WI38 (cell line): ENCODE measurements at regions not wholly inside any gene's neighbourhood (a gene's known extent, or its start where the extent isn't known, plus 50 kb on each side); places are given as distances from the start of the nearest gene placed in this dataset.

Source experiments
- H3K4me3 ChIP-seq: 2 replicates; pipeline ENCODE4 v1.5.1; 2011; ENCODE audit warnings: low read depth, mild to moderate bottlenecking, control low read depth, low read length
- TF ChIP-seq, protein P1 (sequence below): IDR thresholded peaks from 2 replicates; pipeline ENCODE4 v1.5.1; 2012; ENCODE audit warnings: low read depth, mild to moderate bottlenecking, control low read depth, low read length

DNA sequence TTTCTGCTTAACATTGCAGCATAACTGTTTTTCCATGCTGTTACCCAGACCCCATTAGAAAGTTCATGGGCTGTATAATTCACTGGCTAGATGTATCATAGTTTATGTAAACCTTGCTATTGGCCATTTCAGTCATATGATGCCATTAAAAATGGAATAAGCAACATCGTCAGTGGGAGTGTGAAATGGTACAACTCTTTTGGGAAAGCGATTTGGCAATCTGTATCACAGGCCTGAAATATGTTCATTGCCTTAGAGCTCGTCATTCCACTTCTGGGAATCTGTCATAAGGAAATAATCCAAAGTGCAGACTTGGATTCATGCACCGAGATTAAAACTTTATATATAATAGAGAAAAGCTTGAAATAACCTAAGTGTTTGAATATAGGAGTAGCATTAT lies 77.9 kb upstream of the KLF4 start:
- H3K4me3 ChIP-seq: no peak overlapping the region
- TF ChIP-seq, protein P1, sequence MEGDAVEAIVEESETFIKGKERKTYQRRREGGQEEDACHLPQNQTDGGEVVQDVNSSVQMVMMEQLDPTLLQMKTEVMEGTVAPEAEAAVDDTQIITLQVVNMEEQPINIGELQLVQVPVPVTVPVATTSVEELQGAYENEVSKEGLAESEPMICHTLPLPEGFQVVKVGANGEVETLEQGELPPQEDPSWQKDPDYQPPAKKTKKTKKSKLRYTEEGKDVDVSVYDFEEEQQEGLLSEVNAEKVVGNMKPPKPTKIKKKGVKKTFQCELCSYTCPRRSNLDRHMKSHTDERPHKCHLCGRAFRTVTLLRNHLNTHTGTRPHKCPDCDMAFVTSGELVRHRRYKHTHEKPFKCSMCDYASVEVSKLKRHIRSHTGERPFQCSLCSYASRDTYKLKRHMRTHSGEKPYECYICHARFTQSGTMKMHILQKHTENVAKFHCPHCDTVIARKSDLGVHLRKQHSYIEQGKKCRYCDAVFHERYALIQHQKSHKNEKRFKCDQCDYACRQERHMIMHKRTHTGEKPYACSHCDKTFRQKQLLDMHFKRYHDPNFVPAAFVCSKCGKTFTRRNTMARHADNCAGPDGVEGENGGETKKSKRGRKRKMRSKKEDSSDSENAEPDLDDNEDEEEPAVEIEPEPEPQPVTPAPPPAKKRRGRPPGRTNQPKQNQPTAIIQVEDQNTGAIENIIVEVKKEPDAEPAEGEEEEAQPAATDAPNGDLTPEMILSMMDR: no peak

DNA sequence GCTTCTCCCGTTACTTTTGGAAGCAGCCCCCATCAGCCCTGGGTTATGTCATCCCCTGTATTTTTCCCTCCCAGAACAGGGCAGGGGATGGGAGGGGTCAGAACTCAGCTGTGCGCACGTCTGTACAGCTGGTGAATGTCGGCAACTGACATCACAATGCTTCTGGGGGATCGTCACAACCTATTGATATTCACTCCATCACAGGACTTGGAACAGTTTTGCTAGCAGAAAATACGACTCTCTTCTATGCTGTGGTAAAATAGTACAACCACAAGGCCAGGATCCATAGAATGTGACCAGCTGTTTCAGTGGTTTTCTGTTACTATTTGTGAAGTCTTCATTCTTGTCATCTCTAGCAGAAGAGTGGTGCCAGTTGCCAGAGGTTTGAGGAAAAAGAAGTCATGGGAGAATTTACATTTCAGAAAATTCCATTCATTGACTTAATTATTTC lies 77.1 kb upstream of the KLF4 start:
- no peak overlapping the region for H3K4me3 ChIP-seq
- TF ChIP-seq, protein P1: no peak

DNA sequence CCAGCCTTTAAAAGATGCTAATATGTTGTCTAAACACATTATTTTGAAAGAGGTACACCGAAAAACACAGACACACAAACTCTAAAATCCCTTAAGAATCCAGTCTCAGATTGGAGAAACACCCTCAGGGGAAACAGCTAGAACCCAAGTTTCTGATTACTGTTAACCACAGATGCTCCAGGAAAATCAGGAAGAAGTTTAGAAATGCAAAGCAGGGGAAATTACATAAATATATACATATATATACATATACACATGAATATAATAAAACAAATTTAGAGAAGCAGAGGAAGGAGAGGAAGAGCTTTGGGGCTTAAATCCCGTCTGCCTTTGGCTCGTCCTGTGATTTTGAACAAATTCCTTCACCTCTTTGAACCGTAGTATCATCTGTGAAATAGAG lies 73.2 kb upstream of the KLF4 start:
- H3K4me3 ChIP-seq: no peak overlapping the region
- TF ChIP-seq, protein P1: no peak

DNA sequence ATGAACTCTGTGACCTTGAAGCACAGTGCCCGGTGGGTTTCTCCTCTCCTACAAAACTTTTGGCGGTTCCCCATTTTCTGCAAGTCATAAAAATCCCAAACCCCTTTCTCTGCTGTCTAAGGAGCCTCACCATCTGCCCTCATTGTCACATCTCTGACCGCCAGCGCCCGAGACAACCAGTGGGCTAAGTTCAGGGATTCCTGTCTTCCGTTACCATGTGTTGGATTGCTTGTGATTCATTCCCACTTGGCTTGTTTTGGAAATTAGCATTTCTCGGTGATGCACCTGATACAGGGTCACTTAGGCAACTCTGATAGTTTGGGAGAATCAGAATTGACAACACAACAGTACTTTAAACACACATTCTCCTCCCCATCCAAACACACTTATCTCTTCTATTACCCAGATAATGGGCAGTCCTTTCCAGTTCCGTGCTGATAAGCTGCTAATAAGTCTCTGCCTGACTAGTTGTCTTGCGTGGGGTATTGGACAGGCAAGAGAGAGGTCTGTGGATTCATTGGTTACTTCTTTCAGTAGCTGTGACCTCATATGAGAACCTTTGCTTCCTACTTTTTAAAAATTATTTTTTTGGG lies 70.0 kb upstream of the KLF4 start:
- TF ChIP-seq, protein P1: no peak
- no peak overlapping the region for H3K4me3 ChIP-seq

DNA sequence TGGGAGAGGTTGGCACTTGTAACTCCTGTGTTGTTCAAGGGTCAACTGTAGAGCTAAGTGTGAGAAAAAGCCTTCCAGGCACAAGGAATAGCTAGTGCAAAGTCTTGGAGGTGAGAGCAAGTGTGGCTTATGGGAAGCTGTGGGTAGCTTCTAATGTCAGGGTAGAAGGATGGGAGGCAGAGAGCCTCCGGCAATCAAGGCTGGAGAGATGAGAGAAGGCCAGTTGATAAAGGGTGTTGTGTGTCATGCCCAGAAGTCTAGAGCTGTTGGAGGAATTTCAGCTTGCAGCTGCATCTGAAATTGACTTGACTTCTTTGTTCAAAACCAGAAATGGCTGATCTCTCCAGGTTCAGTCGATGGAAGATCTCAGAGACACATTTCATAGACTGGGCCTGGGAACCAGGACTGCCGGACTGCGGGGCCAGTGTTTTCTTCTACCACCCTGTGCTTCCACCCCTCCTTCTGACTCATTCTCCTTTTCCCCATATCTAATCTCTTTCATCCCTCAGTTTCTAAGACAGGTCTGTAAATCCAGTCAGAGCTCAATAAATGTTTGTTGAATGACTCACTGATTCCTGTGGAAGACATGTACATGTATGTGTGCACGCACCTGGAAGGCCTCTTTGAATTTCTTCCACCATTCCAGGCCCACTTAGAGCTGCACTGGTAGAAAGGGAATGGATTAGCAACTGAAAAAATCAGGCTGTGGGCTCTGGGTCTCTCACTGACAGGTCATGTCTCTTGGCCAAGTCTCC lies 67.8 kb upstream of the KLF4 start:
- TF ChIP-seq, protein P1: no peak
- no peak overlapping the region for H3K4me3 ChIP-seq

DNA sequence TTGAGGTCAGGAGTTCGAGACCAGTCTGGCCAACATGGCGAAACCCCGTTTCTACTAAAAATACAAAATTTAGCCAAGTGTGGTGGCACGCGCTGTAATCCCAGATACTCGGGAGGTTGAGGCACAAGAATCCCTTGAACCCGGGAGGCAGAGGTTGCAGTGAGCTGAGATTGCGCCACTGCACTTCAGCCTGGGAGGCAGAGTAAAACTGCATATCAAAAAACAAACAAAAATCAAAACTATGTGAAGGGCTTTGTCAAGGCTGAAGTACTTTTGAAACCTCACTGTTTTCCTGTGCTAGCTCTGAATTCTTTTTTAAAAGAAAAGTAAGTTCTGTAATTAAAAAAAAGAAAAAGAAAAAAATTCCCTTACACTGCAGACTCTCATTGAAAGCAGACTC lies 65.1 kb upstream of the KLF4 start:
- TF ChIP-seq, protein P1: no peak
- no peak overlapping the region for H3K4me3 ChIP-seq
